HEK293T (cell line): ENCODE measurements at regions not wholly inside any gene's neighbourhood (a gene's known extent, or its start where the extent isn't known, plus 50 kb on each side); places are given as distances from the start of the nearest gene placed in this dataset.

Experiments used
- HDGF ChIP-seq: fragments of 450-650 bp; IDR thresholded peaks from 2 replicates; pipeline ENCODE4 v1.6.1; 2017; ENCODE audit warnings: antibody characterized with exemption, borderline replicate concordance
- SP1 ChIP-seq: fragments of 450-650 bp; IDR thresholded peaks from 2 replicates; pipeline ENCODE4 v1.6.1; 2017
- TARDBP ChIP-seq: fragments of 450-650 bp; IDR thresholded peaks from 2 replicates; pipeline ENCODE4 v1.6.1; 2016
- TF ChIP-seq, protein P1 (sequence below): fragments of 450-650 bp; IDR thresholded peaks from 2 replicates; pipeline ENCODE4 v1.6.1; 2016

GRCh38 chr9:80158554-80159170, 586.9 kb downstream of the TLE4 start:
- TF ChIP-seq HDGF (no peak), TARDBP (no peak), SP1 (no peak)
- TF ChIP-seq, protein P1, sequence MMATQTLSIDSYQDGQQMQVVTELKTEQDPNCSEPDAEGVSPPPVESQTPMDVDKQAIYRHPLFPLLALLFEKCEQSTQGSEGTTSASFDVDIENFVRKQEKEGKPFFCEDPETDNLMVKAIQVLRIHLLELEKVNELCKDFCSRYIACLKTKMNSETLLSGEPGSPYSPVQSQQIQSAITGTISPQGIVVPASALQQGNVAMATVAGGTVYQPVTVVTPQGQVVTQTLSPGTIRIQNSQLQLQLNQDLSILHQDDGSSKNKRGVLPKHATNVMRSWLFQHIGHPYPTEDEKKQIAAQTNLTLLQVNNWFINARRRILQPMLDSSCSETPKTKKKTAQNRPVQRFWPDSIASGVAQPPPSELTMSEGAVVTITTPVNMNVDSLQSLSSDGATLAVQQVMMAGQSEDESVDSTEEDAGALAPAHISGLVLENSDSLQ = no peak
